ENCODE measurements at regions not wholly inside any gene's neighbourhood (a gene's known extent, or its start where the extent isn't known, plus 50 kb on each side); places are given as distances from the start of the nearest gene placed in this dataset.

- Histone ChIP-seq H3K36me3 (no peaks in the 10 kb centered on the region), H3K27me3 (peaks cover 0 to 48% of the 10 kb centered on the region in 2 donors), H3K27ac (no peak overlapping the region), H3K9me3 (no peaks in the 10 kb centered on the region), H3K4me1 (no peaks in the 10 kb centered on the region), H3K4me3 (no peak overlapping the region)
- TF ChIP-seq CTCF (IDR thresholded peaks at IDR 0.05), result no peak
- intact Hi-C loops (cut with DNase I; ENCODE audit: low total_unique reads), result no loop called here
- peak in 1 of 2 donors; percentile 43 for DNase-seq (ENCODE audit: low spot score in 2 of 2)
Observed at GRCh38 chr14:104386151-104386841, 193.3 kb upstream of the C14orf180 start.

DNA sequence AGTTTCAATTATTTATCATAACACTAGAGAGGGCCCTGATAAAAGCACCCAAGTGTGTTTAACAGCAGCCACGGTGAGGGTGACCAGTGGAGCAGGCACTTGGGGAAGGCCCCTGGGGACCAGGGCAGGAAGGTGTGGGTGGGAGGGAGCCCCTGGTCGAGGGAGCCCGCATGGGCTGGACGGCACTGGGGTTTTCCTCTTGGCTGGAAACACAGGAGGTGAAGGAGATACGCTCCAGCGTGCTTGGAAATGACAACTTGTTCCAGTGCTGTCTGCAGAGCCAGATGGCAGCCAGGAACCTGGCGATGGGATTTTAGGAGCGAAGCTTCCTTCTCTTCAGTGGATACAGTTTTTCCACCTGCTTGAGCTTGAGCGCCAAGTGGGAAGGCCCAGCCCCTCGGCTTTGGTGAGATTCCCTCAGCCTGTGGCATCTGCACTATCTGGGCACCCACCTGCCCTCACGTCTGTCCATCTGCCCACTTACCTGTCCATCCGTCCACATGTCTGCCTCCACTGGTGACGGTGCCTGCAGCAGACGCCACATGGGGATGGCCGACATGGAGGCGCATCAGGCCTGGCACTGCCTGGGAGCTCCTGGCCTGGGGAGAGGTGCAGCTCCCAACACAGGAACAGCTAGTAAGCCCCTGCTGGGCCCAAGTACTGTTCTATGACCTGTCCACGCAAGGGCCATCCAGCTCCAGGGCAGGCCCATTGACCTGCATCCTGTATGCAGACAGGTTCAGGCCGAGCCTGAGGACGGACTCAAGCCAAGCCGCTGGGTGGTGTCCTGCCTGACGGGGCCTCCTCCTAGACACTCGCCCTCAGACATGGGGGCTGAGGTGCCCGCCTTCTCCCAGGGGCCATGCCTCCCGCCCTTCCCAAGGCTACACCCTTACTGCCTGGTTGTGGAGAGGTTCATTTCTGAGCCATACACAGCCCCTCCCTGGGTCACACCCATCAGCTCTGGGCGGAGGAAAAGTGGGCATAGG, 192.2 kb upstream of the C14orf180 start:
- peak in 1 of 2 donors; percentile 39 for DNase-seq (ENCODE audit: low spot score in 2 of 2)
- H3K9me3 ChIP-seq, result no peaks in the 10 kb centered on the region
- no peak overlapping the region for H3K4me3 ChIP-seq
- TF ChIP-seq CTCF (IDR thresholded peaks at IDR 0.05) (no peak), POLR2AphosphoS5 (IDR thresholded peaks at IDR 0.05) (no peak), POLR2A (IDR thresholded peaks at IDR 0.05) (no peak)
- intact Hi-C loops (cut with DNase I; ENCODE audit: low total_unique reads), result no loop called here
- H3K27me3 ChIP-seq, result peaks cover 0 to 51% of the 10 kb centered on the region in 2 donors
- no peak overlapping the region for H3K27ac ChIP-seq
- no peaks in the 10 kb centered on the region for H3K4me1 ChIP-seq
- no peaks in the 10 kb centered on the region for H3K36me3 ChIP-seq

GRCh38 chr14:104388011-104388521, 191.5 kb upstream of the C14orf180 start:
- intact Hi-C loops (cut with DNase I; ENCODE audit: low total_unique reads), result no loop called here
- peaks cover 0 to 50% of the 10 kb centered on the region in 2 donors for H3K27me3 ChIP-seq

DNA sequence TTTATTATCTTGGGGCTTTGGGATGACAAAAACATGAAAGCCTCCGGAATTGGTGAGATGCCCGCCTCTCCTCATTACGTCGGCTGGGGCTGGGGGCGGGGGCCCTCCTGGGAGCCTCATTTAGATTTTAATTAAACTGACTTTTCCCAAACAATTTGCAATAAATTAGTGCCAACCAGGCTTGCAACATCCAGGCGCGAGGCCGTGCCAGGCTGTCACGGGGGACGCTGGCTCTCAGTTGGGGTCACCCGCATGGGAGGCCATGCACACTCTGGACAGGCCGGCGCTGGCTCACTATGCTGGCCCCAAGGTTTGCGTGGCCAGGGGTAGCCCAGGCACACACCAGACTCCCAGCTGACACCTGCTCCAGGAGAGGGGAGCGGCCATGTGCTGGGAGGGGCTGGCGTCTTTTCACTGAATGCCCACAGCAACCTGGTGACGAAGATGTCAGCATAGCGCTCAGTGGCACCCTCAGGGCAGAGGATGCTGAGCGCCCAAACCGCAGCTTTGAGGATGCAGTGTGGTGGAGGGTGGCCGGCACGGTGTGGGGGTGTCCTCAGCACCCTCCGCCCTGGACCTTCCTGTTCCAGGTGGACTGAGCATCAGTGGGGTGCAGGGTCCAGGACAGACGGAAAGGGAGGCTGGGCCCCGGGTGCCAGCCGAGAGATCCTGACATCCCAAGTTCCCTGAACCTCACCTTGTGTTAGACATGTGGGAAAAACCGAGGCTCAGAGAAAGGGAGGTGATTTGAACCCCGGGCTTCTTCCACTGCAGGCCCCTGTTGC, 190.8 kb upstream of the C14orf180 start:
- DNase-seq (ENCODE audit: low spot score in 2 of 2), result peak in 1 of 2 donors; percentile 45

More at GRCh38 chr14:104388011-104388521, 191.5 kb upstream of the C14orf180 start:
- DNase-seq (ENCODE audit: low spot score in 2 of 2), result peak in 1 of 2 donors; percentile 28
- no peaks in the 10 kb centered on the region for H3K9me3 ChIP-seq
- H3K4me3 ChIP-seq, result no peak overlapping the region
- H3K36me3 ChIP-seq, result no peaks in the 10 kb centered on the region
- no peak overlapping the region for H3K27ac ChIP-seq
- no peak for TF ChIP-seq POLR2AphosphoS5 (IDR thresholded peaks at IDR 0.05)
- TF ChIP-seq POLR2A (IDR thresholded peaks at IDR 0.05), result no peak
- TF ChIP-seq CTCF (IDR thresholded peaks at IDR 0.05), result no peak
- no peaks in the 10 kb centered on the region for H3K4me1 ChIP-seq

More for the DNA sequence above, 190.8 kb upstream of the C14orf180 start:
- H3K36me3 ChIP-seq, result no peaks in the 10 kb centered on the region
- H3K4me1 ChIP-seq, result no peaks in the 10 kb centered on the region
- no peak overlapping the region for H3K27ac ChIP-seq
- no peak for TF ChIP-seq POLR2A (IDR thresholded peaks at IDR 0.05)
- TF ChIP-seq POLR2AphosphoS5 (IDR thresholded peaks at IDR 0.05), result no peak
- TF ChIP-seq CTCF (IDR thresholded peaks at IDR 0.05), result no peak
- no peaks in the 10 kb centered on the region for H3K9me3 ChIP-seq
- peaks cover 0 to 51% of the 10 kb centered on the region in 2 donors for H3K27me3 ChIP-seq
- intact Hi-C loops (cut with DNase I; ENCODE audit: low total_unique reads), result no loop called here
- H3K4me3 ChIP-seq, result no peak overlapping the region

All from breast epithelium (tissue), 4 donors.